ENCODE measurements at regions not wholly inside any gene's neighbourhood (a gene's known extent, or its start where the extent isn't known, plus 50 kb on each side); places are given as distances from the start of the nearest gene placed in this dataset.

- intact Hi-C loops (cut with micrococcal nuclease) = no loop called here
- Mint-ChIP-seq H3K4me1 (ENCODE audit: low read depth) (peaks cover 22% of the 10 kb centered on the region), H3K4me3 (ENCODE audit: low read depth) (no peak overlapping the region), H3K36me3 (ENCODE audit: low read depth) (no peaks in the 10 kb centered on the region), H3K27ac (no peak overlapping the region), H3K27me3 (ENCODE audit: low read depth) (no peaks in the 10 kb centered on the region), H3K9me3 (no peaks in the 10 kb centered on the region)
- DNase-seq (ENCODE audit: low spot score) = no peak
These were observed 146.7 kb downstream of the GPBP1 start for GRCh38 chr5:57320582-57320981.

DNA sequence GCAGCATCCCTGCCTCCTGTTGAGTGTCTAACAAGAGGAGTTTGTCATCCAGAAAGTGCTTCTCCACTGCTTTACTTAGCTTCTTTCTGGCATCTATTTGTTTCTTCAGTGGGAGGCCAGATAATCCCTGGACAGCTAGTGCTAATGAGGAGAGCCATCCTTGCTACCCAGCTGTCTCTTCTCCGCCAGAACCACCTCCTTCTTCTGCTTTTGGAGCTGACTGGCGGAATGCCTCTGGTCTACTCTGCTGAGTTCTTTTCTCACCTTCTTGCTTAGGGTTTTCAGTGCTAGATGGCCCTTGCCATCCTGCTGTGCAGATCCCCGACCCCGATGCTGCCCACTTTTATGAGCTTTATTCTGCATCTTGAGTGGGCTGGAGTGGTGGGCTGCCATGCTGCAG, 145.8 kb downstream of the GPBP1 start:
- H3K27ac Mint-ChIP-seq = no peak overlapping the region
- intact Hi-C loops (cut with micrococcal nuclease) = no loop called here
- no peak overlapping the region for H3K4me3 Mint-ChIP-seq (ENCODE audit: low read depth)
- DNase-seq (ENCODE audit: low spot score) = no peak
- H3K9me3 Mint-ChIP-seq = no peaks in the 10 kb centered on the region
- no peaks in the 10 kb centered on the region for H3K27me3 Mint-ChIP-seq (ENCODE audit: low read depth)
- peaks cover 22% of the 10 kb centered on the region for H3K4me1 Mint-ChIP-seq (ENCODE audit: low read depth)
- no peaks in the 10 kb centered on the region for H3K36me3 Mint-ChIP-seq (ENCODE audit: low read depth)

- H3K27me3 Mint-ChIP-seq (ENCODE audit: low read depth) = no peaks in the 10 kb centered on the region
- no peaks in the 10 kb centered on the region for H3K36me3 Mint-ChIP-seq (ENCODE audit: low read depth)
- DNase-seq (ENCODE audit: low spot score) = no peak
- H3K27ac Mint-ChIP-seq = no peak overlapping the region
- H3K4me1 Mint-ChIP-seq (ENCODE audit: low read depth) = peaks cover 12% of the 10 kb centered on the region
- no peak overlapping the region for H3K4me3 Mint-ChIP-seq (ENCODE audit: low read depth)
- no peaks in the 10 kb centered on the region for H3K9me3 Mint-ChIP-seq
- intact Hi-C loops (cut with micrococcal nuclease) = no loop called here
These were observed 144.4 kb downstream of the GPBP1 start for GRCh38 chr5:57318251-57318650.

- H3K9me3 Mint-ChIP-seq = no peaks in the 10 kb centered on the region
- H3K27ac Mint-ChIP-seq = no peak overlapping the region
- DNase-seq (ENCODE audit: low spot score) = no peak
- peaks cover 12% of the 10 kb centered on the region for H3K4me1 Mint-ChIP-seq (ENCODE audit: low read depth)
- intact Hi-C loops (cut with micrococcal nuclease) = loop anchor here (2.0 kb wide), 1 partner anchor 15 kb away; no protein-coding TSS in a partner anchor
- no peaks in the 10 kb centered on the region for H3K27me3 Mint-ChIP-seq (ENCODE audit: low read depth)
- H3K36me3 Mint-ChIP-seq (ENCODE audit: low read depth) = no peaks in the 10 kb centered on the region
- H3K4me3 Mint-ChIP-seq (ENCODE audit: low read depth) = no peak overlapping the region
These were observed 143.5 kb downstream of the GPBP1 start for GRCh38 chr5:57317341-57317740.

GRCh38 chr5:57316798-57317327, 143.0 kb downstream of the GPBP1 start:
- H3K27ac Mint-ChIP-seq = peak overlapping the region; percentile 44
- H3K27me3 Mint-ChIP-seq (ENCODE audit: low read depth) = no peaks in the 10 kb centered on the region
- H3K4me1 Mint-ChIP-seq (ENCODE audit: low read depth) = peaks cover 12% of the 10 kb centered on the region
- intact Hi-C loops (cut with micrococcal nuclease) = loop anchor here (2.0 kb wide), 1 partner anchor 14 kb away; no protein-coding TSS in a partner anchor
- H3K4me3 Mint-ChIP-seq (ENCODE audit: low read depth) = no peak overlapping the region
- no peaks in the 10 kb centered on the region for H3K9me3 Mint-ChIP-seq
- DNase-seq (ENCODE audit: low spot score) = no peak
- H3K36me3 Mint-ChIP-seq (ENCODE audit: low read depth) = no peaks in the 10 kb centered on the region

- H3K9me3 Mint-ChIP-seq = no peaks in the 10 kb centered on the region
- no peak overlapping the region for H3K4me3 Mint-ChIP-seq (ENCODE audit: low read depth)
- H3K27ac Mint-ChIP-seq = no peak overlapping the region
- no peak for DNase-seq (ENCODE audit: low spot score)
- H3K27me3 Mint-ChIP-seq (ENCODE audit: low read depth) = no peaks in the 10 kb centered on the region
- intact Hi-C loops (cut with micrococcal nuclease) = loop anchor here (2.0 kb wide), 1 partner anchor 13 kb away; no protein-coding TSS in a partner anchor
- H3K4me1 Mint-ChIP-seq (ENCODE audit: low read depth) = peaks cover 12% of the 10 kb centered on the region
- H3K36me3 Mint-ChIP-seq (ENCODE audit: low read depth) = no peaks in the 10 kb centered on the region
These were observed 142.1 kb downstream of the GPBP1 start for GRCh38 chr5:57315941-57316340.

Data from activated T-helper 2 cell treated with anti-CD3 and anti-CD28 coated beads, Interferon-gamma antibody, Interleukin-2, Interleukin-4, amounts not matched to agents 10 μg/mL and 5 μg/mL and 100 μg/mL, durations not matched to agents 14 hours and 24 hours and 36 hours (primary cell).